Lower leg skin (tissue), 3 donors: ENCODE measurements at regions not wholly inside any gene's neighbourhood (a gene's known extent, or its start where the extent isn't known, plus 50 kb on each side); places are given as distances from the start of the nearest gene placed in this dataset.

ENCODE experiments used
- POLR2A ChIP-seq, 2 donors: fragments of 450-650 bp; IDR thresholded peaks; one replicate each; pipeline ENCODE4 v1.6.1; 2016 to 2017; ENCODE audit warnings: antibody characterized with exemption in 2 of 2, mild to moderate bottlenecking in 1 of 2, moderate library complexity in 1 of 2
- TF ChIP-seq, protein P1 (sequence below), 3 donors: fragments of 450-650 bp; IDR thresholded peaks; one replicate each; pipeline ENCODE4 v1.5.1; 2016; ENCODE audit warnings: antibody characterized with exemption in 3 of 3, mild to moderate bottlenecking in 3 of 3, moderate library complexity in 2 of 3

DNA sequence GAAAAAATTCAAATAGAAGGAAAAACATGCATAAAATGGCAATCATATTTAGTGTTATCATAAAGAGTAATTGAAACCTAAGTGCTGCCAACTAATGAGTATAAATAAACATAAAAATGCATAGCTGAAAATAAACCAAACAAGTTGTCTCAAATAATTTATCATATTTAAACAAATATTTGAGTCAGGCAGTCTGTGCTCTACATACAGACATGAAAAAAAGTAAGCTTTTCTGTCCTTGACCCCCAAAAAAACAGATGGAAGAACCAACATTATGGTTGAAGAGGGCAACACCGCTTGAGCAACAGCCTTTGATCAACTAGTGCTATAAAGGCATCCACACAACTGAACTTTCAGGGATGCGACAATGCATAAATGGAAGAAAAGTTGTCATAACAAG is 735.1 kb upstream of the MIR17HG start:
- TF ChIP-seq, protein P1, sequence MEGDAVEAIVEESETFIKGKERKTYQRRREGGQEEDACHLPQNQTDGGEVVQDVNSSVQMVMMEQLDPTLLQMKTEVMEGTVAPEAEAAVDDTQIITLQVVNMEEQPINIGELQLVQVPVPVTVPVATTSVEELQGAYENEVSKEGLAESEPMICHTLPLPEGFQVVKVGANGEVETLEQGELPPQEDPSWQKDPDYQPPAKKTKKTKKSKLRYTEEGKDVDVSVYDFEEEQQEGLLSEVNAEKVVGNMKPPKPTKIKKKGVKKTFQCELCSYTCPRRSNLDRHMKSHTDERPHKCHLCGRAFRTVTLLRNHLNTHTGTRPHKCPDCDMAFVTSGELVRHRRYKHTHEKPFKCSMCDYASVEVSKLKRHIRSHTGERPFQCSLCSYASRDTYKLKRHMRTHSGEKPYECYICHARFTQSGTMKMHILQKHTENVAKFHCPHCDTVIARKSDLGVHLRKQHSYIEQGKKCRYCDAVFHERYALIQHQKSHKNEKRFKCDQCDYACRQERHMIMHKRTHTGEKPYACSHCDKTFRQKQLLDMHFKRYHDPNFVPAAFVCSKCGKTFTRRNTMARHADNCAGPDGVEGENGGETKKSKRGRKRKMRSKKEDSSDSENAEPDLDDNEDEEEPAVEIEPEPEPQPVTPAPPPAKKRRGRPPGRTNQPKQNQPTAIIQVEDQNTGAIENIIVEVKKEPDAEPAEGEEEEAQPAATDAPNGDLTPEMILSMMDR (IDR thresholded peaks at IDR 0.05): no peak
- TF ChIP-seq POLR2A (IDR thresholded peaks at IDR 0.05): no peak
